ENCODE measurements at regions not wholly inside any gene's neighbourhood (a gene's known extent, or its start where the extent isn't known, plus 50 kb on each side); places are given as distances from the start of the nearest gene placed in this dataset.

GRCh38 chr2:237165405-237166276 lies 80.0 kb downstream of the COPS8 start:
- TF ChIP-seq CTCF (IDR thresholded peaks at IDR 0.05) (peak in 1 of 3 experiments; percentile 39), POLR2A (IDR thresholded peaks at IDR 0.05) (no peak)
